ENCODE measurements at regions not wholly inside any gene's neighbourhood (a gene's known extent, or its start where the extent isn't known, plus 50 kb on each side); places are given as distances from the start of the nearest gene placed in this dataset.

- DNase-seq (ENCODE audit: low spot score in 2 of 2) (no peak), ATAC-seq (ENCODE audit: low read depth) (no peak)
- Mint-ChIP-seq H3K27ac (no peak overlapping the region), H3K4me1 (no peaks in the 10 kb centered on the region), H3K9me3 (no peaks in the 10 kb centered on the region), H3K4me3 (no peak overlapping the region), H3K36me3 (no peaks in the 10 kb centered on the region), H3K27me3 (peaks cover 7% of the 10 kb centered on the region)
Measured at GRCh38 chr2:18198677-18199076, 320.2 kb downstream of the KCNS3 start.

- Mint-ChIP-seq H3K4me1 (no peaks in the 10 kb centered on the region), H3K27ac (no peak overlapping the region), H3K9me3 (no peaks in the 10 kb centered on the region), H3K36me3 (no peaks in the 10 kb centered on the region), H3K4me3 (no peak overlapping the region), H3K27me3 (peaks cover 5% of the 10 kb centered on the region)
- DNase-seq (ENCODE audit: low spot score in 2 of 2): no peak
- ATAC-seq (ENCODE audit: low read depth): no peak
Measured at GRCh38 chr2:18194161-18194560, 315.7 kb downstream of the KCNS3 start.

GRCh38 chr2:18186816-18187613 is 308.5 kb downstream of the KCNS3 start:
- DNase-seq (ENCODE audit: low spot score in 2 of 2) (no peak), ATAC-seq (ENCODE audit: low read depth) (no peak)
- H3K4me3 Mint-ChIP-seq: no peak overlapping the region
- peaks cover 2% of the 10 kb centered on the region for H3K4me1 Mint-ChIP-seq
- H3K36me3 Mint-ChIP-seq: no peaks in the 10 kb centered on the region
- no peak overlapping the region for H3K27ac Mint-ChIP-seq
- H3K27me3 Mint-ChIP-seq: peaks cover 9% of the 10 kb centered on the region
- H3K9me3 Mint-ChIP-seq: no peaks in the 10 kb centered on the region

- H3K4me1 Mint-ChIP-seq: peaks cover 2% of the 10 kb centered on the region
- no peaks in the 10 kb centered on the region for H3K9me3 Mint-ChIP-seq
- ATAC-seq (ENCODE audit: low read depth) (no peak), DNase-seq (ENCODE audit: low spot score in 2 of 2) (no peak)
- no peak overlapping the region for H3K4me3 Mint-ChIP-seq
- H3K27ac Mint-ChIP-seq: no peak overlapping the region
- peaks cover 11% of the 10 kb centered on the region for H3K27me3 Mint-ChIP-seq
- H3K36me3 Mint-ChIP-seq: no peaks in the 10 kb centered on the region
Measured at GRCh38 chr2:18182861-18183260, 304.4 kb downstream of the KCNS3 start.

- DNase-seq (ENCODE audit: low spot score in 2 of 2) (no peak), ATAC-seq (ENCODE audit: low read depth) (no peak)
- no peak overlapping the region for H3K4me3 Mint-ChIP-seq
- H3K27ac Mint-ChIP-seq: no peak overlapping the region
- H3K4me1 Mint-ChIP-seq: peaks cover 2% of the 10 kb centered on the region
- H3K36me3 Mint-ChIP-seq: no peaks in the 10 kb centered on the region
- peaks cover 10% of the 10 kb centered on the region for H3K27me3 Mint-ChIP-seq
- no peaks in the 10 kb centered on the region for H3K9me3 Mint-ChIP-seq
Measured at GRCh38 chr2:18180912-18181311, 302.4 kb downstream of the KCNS3 start.

- Mint-ChIP-seq H3K9me3 (no peaks in the 10 kb centered on the region), H3K27me3 (peaks cover 10% of the 10 kb centered on the region), H3K36me3 (no peaks in the 10 kb centered on the region), H3K4me1 (peaks cover 2% of the 10 kb centered on the region), H3K4me3 (no peak overlapping the region), H3K27ac (no peak overlapping the region)
- no peak for ATAC-seq (ENCODE audit: low read depth)
- DNase-seq (ENCODE audit: low spot score in 2 of 2): no peak
Measured at GRCh38 chr2:18180031-18180610, 301.7 kb downstream of the KCNS3 start.

- H3K9me3 Mint-ChIP-seq: no peaks in the 10 kb centered on the region
- no peak overlapping the region for H3K27ac Mint-ChIP-seq
- H3K36me3 Mint-ChIP-seq: no peaks in the 10 kb centered on the region
- H3K4me1 Mint-ChIP-seq: no peaks in the 10 kb centered on the region
- peaks cover 4% of the 10 kb centered on the region for H3K27me3 Mint-ChIP-seq
- ATAC-seq (ENCODE audit: low read depth) (peak; percentile 61), DNase-seq (ENCODE audit: low spot score in 2 of 2) (peak; percentile 13 to 21)
- no peak overlapping the region for H3K4me3 Mint-ChIP-seq
Measured at GRCh38 chr2:18178736-18179349, 300.4 kb downstream of the KCNS3 start.

GRCh38 chr2:18176679-18177215 is 298.3 kb downstream of the KCNS3 start:
- DNase-seq (ENCODE audit: low spot score in 2 of 2): no peak
- Mint-ChIP-seq H3K4me3 (no peak overlapping the region), H3K27ac (no peak overlapping the region), H3K27me3 (peaks cover 7% of the 10 kb centered on the region), H3K9me3 (no peaks in the 10 kb centered on the region), H3K36me3 (no peaks in the 10 kb centered on the region), H3K4me1 (no peaks in the 10 kb centered on the region)
- no peak for ATAC-seq (ENCODE audit: low read depth)

- H3K4me3 Mint-ChIP-seq: no peak overlapping the region
- H3K27me3 Mint-ChIP-seq: peaks cover 14% of the 10 kb centered on the region
- H3K9me3 Mint-ChIP-seq: no peaks in the 10 kb centered on the region
- H3K4me1 Mint-ChIP-seq: no peaks in the 10 kb centered on the region
- ATAC-seq (ENCODE audit: low read depth): no peak
- H3K36me3 Mint-ChIP-seq: no peaks in the 10 kb centered on the region
- no peak overlapping the region for H3K27ac Mint-ChIP-seq
- DNase-seq (ENCODE audit: low spot score in 2 of 2): no peak
Measured at GRCh38 chr2:18172607-18173006, 294.1 kb downstream of the KCNS3 start.

- Mint-ChIP-seq H3K27ac (no peak overlapping the region), H3K36me3 (no peaks in the 10 kb centered on the region), H3K4me1 (no peaks in the 10 kb centered on the region), H3K4me3 (no peak overlapping the region), H3K27me3 (peaks cover 16% of the 10 kb centered on the region), H3K9me3 (no peaks in the 10 kb centered on the region)
- DNase-seq (ENCODE audit: low spot score in 2 of 2): no peak
- ATAC-seq (ENCODE audit: low read depth): no peak
Measured at GRCh38 chr2:18171191-18172139, 293.0 kb downstream of the KCNS3 start.

- Mint-ChIP-seq H3K36me3 (no peaks in the 10 kb centered on the region), H3K4me3 (no peak overlapping the region), H3K27ac (no peak overlapping the region), H3K9me3 (no peaks in the 10 kb centered on the region), H3K27me3 (peaks cover 17% of the 10 kb centered on the region), H3K4me1 (no peaks in the 10 kb centered on the region)
- no peak for DNase-seq (ENCODE audit: low spot score in 2 of 2)
- ATAC-seq (ENCODE audit: low read depth): no peak
Measured at GRCh38 chr2:18170642-18171041, 292.2 kb downstream of the KCNS3 start.

GRCh38 chr2:18169893-18170175 is 291.4 kb downstream of the KCNS3 start:
- no peak overlapping the region for H3K27ac Mint-ChIP-seq
- H3K27me3 Mint-ChIP-seq: peaks cover 20% of the 10 kb centered on the region
- DNase-seq (ENCODE audit: low spot score in 2 of 2) (no peak), ATAC-seq (ENCODE audit: low read depth) (no peak)
- no peaks in the 10 kb centered on the region for H3K36me3 Mint-ChIP-seq
- H3K4me1 Mint-ChIP-seq: no peaks in the 10 kb centered on the region
- H3K9me3 Mint-ChIP-seq: no peaks in the 10 kb centered on the region
- H3K4me3 Mint-ChIP-seq: no peak overlapping the region

GRCh38 chr2:18169121-18169892 is 290.8 kb downstream of the KCNS3 start:
- DNase-seq (ENCODE audit: low spot score in 2 of 2): no peak

More at GRCh38 chr2:18169121-18169892, 290.8 kb downstream of the KCNS3 start:
- Mint-ChIP-seq H3K36me3 (no peaks in the 10 kb centered on the region), H3K9me3 (no peaks in the 10 kb centered on the region), H3K4me1 (no peaks in the 10 kb centered on the region), H3K4me3 (no peak overlapping the region), H3K27me3 (peaks cover 21% of the 10 kb centered on the region), H3K27ac (no peak overlapping the region)
- no peak for ATAC-seq (ENCODE audit: low read depth)

Data from memory B cell (primary cell).